ENCODE measurements at regions not wholly inside any gene's neighbourhood (a gene's known extent, or its start where the extent isn't known, plus 50 kb on each side); places are given as distances from the start of the nearest gene placed in this dataset.

GRCh38 chr9:26181836-26182235 lies 503.6 kb upstream of the TUSC1 start:
- no peak for DNase-seq
- ATAC-seq = no peak
- no peak overlapping the region for H3K27ac ChIP-seq (ENCODE audit: low read length)
- no peaks in the 10 kb centered on the region for H3K36me3 ChIP-seq (ENCODE audit: control insufficient read depth, insufficient read depth, low read length)
- no peaks in the 10 kb centered on the region for H3K9me3 ChIP-seq (ENCODE audit: control insufficient read depth, insufficient read depth, low read length)
- no peak overlapping the region for H3K4me3 ChIP-seq (ENCODE audit: low read length)
- H3K4me1 ChIP-seq (ENCODE audit: control insufficient read depth, insufficient read depth, low read length) = no peaks in the 10 kb centered on the region
- no peaks in the 10 kb centered on the region for H3K36me3 Mint-ChIP-seq
- no peak for TF ChIP-seq CTCF (IDR thresholded peaks at IDR 0.05)
- H3K27me3 ChIP-seq (ENCODE audit: control insufficient read depth, insufficient read depth, low read length) = no peaks in the 10 kb centered on the region
- H3K27ac Mint-ChIP-seq = no peak overlapping the region
- WGBS (ENCODE audit: insufficient coverage) = 52% methylated on average over 2 of the region's 2 CpGs
- intact Hi-C loops (cut with micrococcal nuclease) = no loop called here
- no peaks in the 10 kb centered on the region for H3K27me3 Mint-ChIP-seq (ENCODE audit: low read depth in 2 of 2)
- H3K9me3 Mint-ChIP-seq = peaks cover 15% of the 10 kb centered on the region in 2 donors
- H3K4me1 Mint-ChIP-seq = no peaks in the 10 kb centered on the region
- no peak overlapping the region for H3K4me3 Mint-ChIP-seq

GRCh38 chr9:26176628-26177027 lies 498.4 kb upstream of the TUSC1 start:
- Histone ChIP-seq H3K4me3 (ENCODE audit: low read length) (no peak overlapping the region), H3K36me3 (ENCODE audit: control insufficient read depth, insufficient read depth, low read length) (no peaks in the 10 kb centered on the region), H3K4me1 (ENCODE audit: control insufficient read depth, insufficient read depth, low read length) (no peaks in the 10 kb centered on the region), H3K9me3 (ENCODE audit: control insufficient read depth, insufficient read depth, low read length) (peaks cover 2% of the 10 kb centered on the region), H3K27me3 (ENCODE audit: control insufficient read depth, insufficient read depth, low read length) (no peaks in the 10 kb centered on the region), H3K27ac (ENCODE audit: low read length) (no peak overlapping the region)
- Mint-ChIP-seq H3K4me3 (no peak overlapping the region), H3K9me3 (peaks cover 9 to 11% of the 10 kb centered on the region in 2 donors), H3K27me3 (ENCODE audit: low read depth in 2 of 2) (no peaks in the 10 kb centered on the region), H3K36me3 (no peaks in the 10 kb centered on the region), H3K27ac (no peak overlapping the region), H3K4me1 (no peaks in the 10 kb centered on the region)
- intact Hi-C loops (cut with micrococcal nuclease) = no loop called here
- TF ChIP-seq CTCF (IDR thresholded peaks at IDR 0.05) = no peak
- WGBS (ENCODE audit: insufficient coverage) = no CpG with 5 or more reads among the region's 1 CpG
- no peak for DNase-seq
- ATAC-seq = no peak

GRCh38 chr9:26175264-26175663 lies 497.0 kb upstream of the TUSC1 start:
- Mint-ChIP-seq H3K27ac (no peak overlapping the region), H3K36me3 (no peaks in the 10 kb centered on the region), H3K4me3 (no peak overlapping the region), H3K9me3 (peaks cover 7 to 10% of the 10 kb centered on the region in 2 donors), H3K27me3 (ENCODE audit: low read depth in 2 of 2) (no peaks in the 10 kb centered on the region), H3K4me1 (no peaks in the 10 kb centered on the region)
- H3K36me3 ChIP-seq (ENCODE audit: control insufficient read depth, insufficient read depth, low read length) = no peaks in the 10 kb centered on the region
- WGBS (ENCODE audit: insufficient coverage) = 85% methylated on average over 1 of the region's 1 CpG
- H3K4me1 ChIP-seq (ENCODE audit: control insufficient read depth, insufficient read depth, low read length) = no peaks in the 10 kb centered on the region
- H3K9me3 ChIP-seq (ENCODE audit: control insufficient read depth, insufficient read depth, low read length) = peaks cover 2% of the 10 kb centered on the region
- intact Hi-C loops (cut with micrococcal nuclease) = no loop called here
- no peak for TF ChIP-seq CTCF (IDR thresholded peaks at IDR 0.05)
- DNase-seq (no peak), ATAC-seq (no peak)
- H3K4me3 ChIP-seq (ENCODE audit: low read length) = no peak overlapping the region
- H3K27me3 ChIP-seq (ENCODE audit: control insufficient read depth, insufficient read depth, low read length) = no peaks in the 10 kb centered on the region
- H3K27ac ChIP-seq (ENCODE audit: low read length) = no peak overlapping the region

GRCh38 chr9:26172301-26172700 lies 494.1 kb upstream of the TUSC1 start:
- Mint-ChIP-seq H3K27ac (no peak overlapping the region), H3K27me3 (ENCODE audit: low read depth in 2 of 2) (no peaks in the 10 kb centered on the region), H3K9me3 (peaks cover 8 to 12% of the 10 kb centered on the region in 2 donors), H3K4me1 (no peaks in the 10 kb centered on the region), H3K4me3 (no peak overlapping the region), H3K36me3 (peaks cover 6% of the 10 kb centered on the region)
- ATAC-seq (no peak), DNase-seq (no peak)
- H3K9me3 ChIP-seq (ENCODE audit: control insufficient read depth, insufficient read depth, low read length) = peaks cover 2% of the 10 kb centered on the region
- no peaks in the 10 kb centered on the region for H3K4me1 ChIP-seq (ENCODE audit: control insufficient read depth, insufficient read depth, low read length)
- no peak overlapping the region for H3K4me3 ChIP-seq (ENCODE audit: low read length)
- TF ChIP-seq CTCF (IDR thresholded peaks at IDR 0.05) = no peak
- intact Hi-C loops (cut with micrococcal nuclease) = no loop called here
- 78% methylated on average over 1 of the region's 2 CpGs for WGBS (ENCODE audit: insufficient coverage)
- H3K27ac ChIP-seq (ENCODE audit: low read length) = no peak overlapping the region
- no peaks in the 10 kb centered on the region for H3K27me3 ChIP-seq (ENCODE audit: control insufficient read depth, insufficient read depth, low read length)
- no peaks in the 10 kb centered on the region for H3K36me3 ChIP-seq (ENCODE audit: control insufficient read depth, insufficient read depth, low read length)

Measured in natural killer cell (primary cell).